ENCODE measurements at regions not wholly inside any gene's neighbourhood (a gene's known extent, or its start where the extent isn't known, plus 50 kb on each side); places are given as distances from the start of the nearest gene placed in this dataset.

GRCh38 chr11:88410056-88410455 lies 72.5 kb upstream of the CTSC start:
- Histone ChIP-seq H3K23ac (ENCODE audit: insufficient read length, low read depth, low read length) (no peak overlapping the region), H3K9ac (ENCODE audit: extremely low read depth, insufficient read length, low read length) (no peak overlapping the region)
- TF ChIP-seq CTCF (conservative IDR thresholded peaks at IDR 0.05) = no peak

More at GRCh38 chr11:88410056-88410455, 72.5 kb upstream of the CTSC start:
- H3K14ac ChIP-seq (ENCODE audit: insufficient read depth, low read length) = no peak overlapping the region
- H4K5ac ChIP-seq (ENCODE audit: insufficient read length, low read depth, low read length) = no peak overlapping the region
- no peaks in the 10 kb centered on the region for H3K27me3 ChIP-seq (ENCODE audit: insufficient read depth, low read length)
- H3K18ac ChIP-seq (ENCODE audit: insufficient read length, low read depth, low read length) = no peak overlapping the region
- H3K79me2 ChIP-seq (ENCODE audit: insufficient read depth, low read length) = no peaks in the 10 kb centered on the region
- no peak overlapping the region for H3K4me2 ChIP-seq (ENCODE audit: insufficient read depth, insufficient read length, low read length)
- H2BK5ac ChIP-seq (ENCODE audit: insufficient read length, low read length) = no peak overlapping the region
- H4K20me1 ChIP-seq (ENCODE audit: control insufficient read depth, insufficient read depth, insufficient read length) = no peaks in the 10 kb centered on the region
- H2BK20ac ChIP-seq (ENCODE audit: low read depth, low read length, poor library complexity, severe bottlenecking) = no peak overlapping the region
- H3K4me1 ChIP-seq (ENCODE audit: insufficient read depth, low read length) = no peaks in the 10 kb centered on the region
- Mint-ChIP-seq H3K4me1 (no peaks in the 10 kb centered on the region; a peak in 1 of 4 replicates), H3K27ac (no peak overlapping the region), H3K36me3 (ENCODE audit: insufficient read depth in 1 of 3, low read depth in 3 of 3) (no peaks in the 10 kb centered on the region; a peak in 1 of 7 replicates), H3K27me3 (ENCODE audit: low read depth) (no peaks in the 10 kb centered on the region), H3K4me3 (no peak overlapping the region), H3K9me3 (no peaks in the 10 kb centered on the region; a peak in 1 of 5 replicates)
- H3K56ac ChIP-seq (ENCODE audit: insufficient read length, low read depth, low read length) = no peak overlapping the region
- WGBS (ENCODE audit: extremely low coverage, insufficient read length, low lambda C conversion rate) = no CpG with 5 or more reads among the region's 4 CpGs
- no peaks in the 10 kb centered on the region for H3K23me2 ChIP-seq (ENCODE audit: insufficient read length, low read depth, low read length, poor library complexity, severe bottlenecking)
- no peaks in the 10 kb centered on the region for H3K79me1 ChIP-seq (ENCODE audit: insufficient read depth, low read depth, low read length, poor library complexity, severe bottlenecking)
- no peaks in the 10 kb centered on the region for H3K9me3 ChIP-seq (ENCODE audit: control insufficient read depth, low read depth, low read length)
- no peak overlapping the region for H2AK5ac ChIP-seq (ENCODE audit: insufficient read length, low read length)
- H3T11ph ChIP-seq (ENCODE audit: low read length) = no peak overlapping the region
- H2AFZ ChIP-seq (ENCODE audit: low read length) = no peak overlapping the region
- no peak overlapping the region for H2BK12ac ChIP-seq (ENCODE audit: insufficient read length, low read depth, low read length)
- no peak overlapping the region for H3K4ac ChIP-seq (ENCODE audit: low read depth, low read length)
- no peak overlapping the region for H2BK15ac ChIP-seq (ENCODE audit: low read depth, low read length)
- no peak for DNase-seq
- no peak overlapping the region for H2BK120ac ChIP-seq (ENCODE audit: low read depth, low read length, poor library complexity, severe bottlenecking)
- H4K91ac ChIP-seq (ENCODE audit: insufficient read length, low read depth, low read length) = no peak overlapping the region
- no peak overlapping the region for H4K8ac ChIP-seq (replicated peaks; ENCODE audit: insufficient read length, low read depth, low read length)
- H3K27ac ChIP-seq (ENCODE audit: insufficient read length, low read depth, low read length) = no peak overlapping the region
